GM10266 (cell line): ENCODE measurements at regions not wholly inside any gene's neighbourhood (a gene's known extent, or its start where the extent isn't known, plus 50 kb on each side); places are given as distances from the start of the nearest gene placed in this dataset.

Source experiments
- DNase-seq: peaks from one replicate; pipeline ENCODE4 v3.0.0; 2012; ENCODE audit errors: extremely low spot score
- TF ChIP-seq, protein P1 (sequence below): IDR thresholded peaks from 2 replicates; pipeline ENCODE4 v1.5.1; 2012; ENCODE audit warnings: mild to moderate bottlenecking, low read depth; ENCODE audit not compliant: control insufficient read depth, insufficient read depth; ENCODE audit errors: missing control alignments

DNA sequence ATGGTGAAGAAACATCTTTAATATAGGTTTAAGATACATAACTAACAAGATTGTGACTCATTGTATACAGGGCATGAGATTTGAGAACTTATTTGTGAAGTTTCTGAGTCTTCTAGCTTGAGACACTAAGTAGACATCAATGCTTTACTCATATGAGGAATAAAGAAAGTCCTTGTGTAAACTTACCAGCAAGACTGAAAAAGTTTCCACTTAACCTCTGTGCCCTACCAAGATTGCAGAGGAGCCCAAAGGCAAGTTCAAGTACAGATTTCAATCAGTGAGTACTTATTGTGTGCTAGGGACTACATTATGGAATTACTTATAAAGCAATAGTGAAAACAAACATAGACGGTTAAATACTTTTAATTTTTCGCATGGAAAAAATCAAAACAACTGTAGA lies 1041.2 kb upstream of the CELF4 start:
- TF ChIP-seq, protein P1, sequence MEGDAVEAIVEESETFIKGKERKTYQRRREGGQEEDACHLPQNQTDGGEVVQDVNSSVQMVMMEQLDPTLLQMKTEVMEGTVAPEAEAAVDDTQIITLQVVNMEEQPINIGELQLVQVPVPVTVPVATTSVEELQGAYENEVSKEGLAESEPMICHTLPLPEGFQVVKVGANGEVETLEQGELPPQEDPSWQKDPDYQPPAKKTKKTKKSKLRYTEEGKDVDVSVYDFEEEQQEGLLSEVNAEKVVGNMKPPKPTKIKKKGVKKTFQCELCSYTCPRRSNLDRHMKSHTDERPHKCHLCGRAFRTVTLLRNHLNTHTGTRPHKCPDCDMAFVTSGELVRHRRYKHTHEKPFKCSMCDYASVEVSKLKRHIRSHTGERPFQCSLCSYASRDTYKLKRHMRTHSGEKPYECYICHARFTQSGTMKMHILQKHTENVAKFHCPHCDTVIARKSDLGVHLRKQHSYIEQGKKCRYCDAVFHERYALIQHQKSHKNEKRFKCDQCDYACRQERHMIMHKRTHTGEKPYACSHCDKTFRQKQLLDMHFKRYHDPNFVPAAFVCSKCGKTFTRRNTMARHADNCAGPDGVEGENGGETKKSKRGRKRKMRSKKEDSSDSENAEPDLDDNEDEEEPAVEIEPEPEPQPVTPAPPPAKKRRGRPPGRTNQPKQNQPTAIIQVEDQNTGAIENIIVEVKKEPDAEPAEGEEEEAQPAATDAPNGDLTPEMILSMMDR = no peak
- no peak for DNase-seq

DNA sequence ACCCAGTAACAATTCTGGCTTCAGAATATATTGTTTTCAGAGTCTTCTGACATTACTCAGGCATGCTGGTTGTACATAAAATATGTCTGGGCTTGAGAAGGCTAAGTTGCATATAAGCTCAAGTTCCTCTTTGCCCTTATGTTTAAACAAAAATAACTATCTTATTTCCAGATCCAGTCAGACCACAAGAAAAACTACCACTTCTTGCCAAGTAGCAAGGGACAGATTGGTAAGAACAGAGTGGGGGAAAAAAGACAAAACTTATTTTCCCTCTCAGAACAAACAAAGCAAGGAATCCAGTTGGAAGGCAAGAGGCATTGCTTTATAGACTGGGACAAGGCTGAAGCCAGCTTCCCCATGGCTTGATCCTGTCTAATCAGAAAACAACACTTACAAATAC lies 1036.7 kb upstream of the CELF4 start:
- TF ChIP-seq, protein P1 = no peak
- no peak for DNase-seq

DNA sequence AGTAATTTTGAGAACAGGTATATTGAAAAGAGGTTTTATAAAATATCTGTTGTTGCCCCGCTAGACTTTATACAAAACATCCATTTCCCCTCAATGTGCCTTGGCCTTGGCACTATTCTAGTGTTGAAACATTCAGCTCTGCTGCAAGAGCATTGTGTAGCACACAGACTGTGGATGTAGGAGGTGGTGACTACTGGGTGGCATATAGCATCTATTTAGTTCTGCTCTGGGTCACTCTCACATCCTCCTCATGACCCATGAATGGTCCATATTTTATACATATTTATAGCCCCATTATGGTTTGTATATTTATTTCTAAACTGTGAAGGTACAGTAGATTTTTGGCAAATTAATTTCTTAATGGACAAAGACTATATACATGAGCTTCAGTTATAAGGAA lies 1022.0 kb upstream of the CELF4 start:
- no peak for DNase-seq
- TF ChIP-seq, protein P1 = no peak

DNA sequence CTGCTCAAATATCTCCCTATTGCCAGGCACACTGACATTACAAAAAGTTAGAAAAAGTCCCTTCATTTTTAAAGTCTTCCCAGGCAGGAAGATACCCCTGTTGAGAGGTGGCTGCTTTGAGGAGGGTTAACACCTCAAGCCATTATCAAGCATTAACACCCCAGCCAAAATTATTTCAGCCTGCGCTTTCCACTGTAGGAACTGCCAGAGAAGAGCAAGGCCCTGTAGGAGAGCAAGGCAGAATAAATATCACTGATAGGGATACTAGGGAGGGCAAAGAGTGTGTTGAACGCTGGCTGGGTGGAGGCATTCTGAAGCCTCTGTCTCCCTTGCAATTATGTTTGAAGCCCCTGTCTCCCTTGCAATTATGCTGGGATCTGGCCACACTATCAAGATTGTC lies 1020.7 kb upstream of the CELF4 start:
- TF ChIP-seq, protein P1 = no peak
- no peak for DNase-seq

DNA sequence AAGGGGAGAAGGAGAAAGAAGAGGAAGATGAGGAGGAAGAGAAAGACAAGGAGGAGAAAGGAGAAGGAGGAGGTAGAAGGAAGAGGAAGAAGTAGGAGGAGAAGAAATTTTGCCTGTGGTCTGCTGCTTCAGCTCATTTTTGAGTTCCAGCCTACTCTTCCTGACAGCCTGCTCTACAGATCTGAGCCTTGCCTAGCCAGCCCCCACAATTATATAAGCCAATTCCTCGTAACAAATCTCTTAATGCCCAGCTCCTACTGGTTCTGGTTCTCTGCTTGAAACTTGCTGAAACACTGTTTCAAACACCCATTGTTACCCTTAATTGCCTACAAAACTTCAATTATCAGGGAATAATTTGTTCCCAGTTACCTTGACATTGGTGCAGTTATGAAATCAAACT lies 1014.2 kb upstream of the CELF4 start:
- DNase-seq = no peak
- TF ChIP-seq, protein P1 = no peak

DNA sequence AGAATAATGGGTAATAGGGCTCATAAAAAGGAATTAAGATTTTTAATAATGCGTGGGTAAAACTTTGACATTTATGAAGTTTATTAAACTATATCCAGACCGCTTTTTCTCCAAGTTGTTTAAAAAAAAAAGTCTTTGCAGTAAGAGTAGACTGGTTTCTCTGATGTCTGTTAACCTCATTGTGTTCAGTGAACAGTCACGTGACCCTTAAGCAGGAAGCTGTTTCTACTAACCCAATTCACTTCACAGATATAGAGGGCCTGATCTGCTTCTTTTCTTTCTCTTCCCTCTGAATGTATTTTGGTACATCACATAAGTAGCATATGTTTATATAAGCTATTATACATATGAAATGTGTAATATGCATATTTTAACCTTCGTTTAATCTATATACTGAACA lies 1011.3 kb upstream of the CELF4 start:
- TF ChIP-seq, protein P1 = no peak

DNA sequence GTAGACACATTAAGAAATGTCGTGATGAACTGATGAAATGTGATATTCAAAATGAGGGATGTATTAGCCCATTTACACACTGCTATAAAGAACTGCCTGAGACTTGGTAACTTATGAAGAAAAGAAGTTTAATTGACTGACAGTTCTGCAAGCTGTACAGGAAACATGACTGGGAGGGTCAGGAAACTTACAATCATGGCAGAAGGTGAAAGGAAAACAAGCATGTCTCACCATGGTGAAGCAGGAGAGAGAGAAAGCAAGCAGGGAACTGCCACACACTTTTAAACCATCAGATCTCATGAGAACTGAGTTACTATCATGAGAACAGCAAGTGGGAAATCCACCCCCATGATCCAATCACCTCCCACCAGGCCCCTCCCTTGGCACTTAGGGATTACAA lies 1010.8 kb upstream of the CELF4 start:
- TF ChIP-seq, protein P1 = no peak
- no peak for DNase-seq

More for the DNA sequence above, 1011.3 kb upstream of the CELF4 start:
- no peak for DNase-seq
